ENCODE measurements at regions not wholly inside any gene's neighbourhood (a gene's known extent, or its start where the extent isn't known, plus 50 kb on each side); places are given as distances from the start of the nearest gene placed in this dataset.
"Not testable (repeated sequence)": the region's sequence is repeated elsewhere in the genome, so short reads cannot be mapped to it uniquely, and the experiment has no call there.

DNA sequence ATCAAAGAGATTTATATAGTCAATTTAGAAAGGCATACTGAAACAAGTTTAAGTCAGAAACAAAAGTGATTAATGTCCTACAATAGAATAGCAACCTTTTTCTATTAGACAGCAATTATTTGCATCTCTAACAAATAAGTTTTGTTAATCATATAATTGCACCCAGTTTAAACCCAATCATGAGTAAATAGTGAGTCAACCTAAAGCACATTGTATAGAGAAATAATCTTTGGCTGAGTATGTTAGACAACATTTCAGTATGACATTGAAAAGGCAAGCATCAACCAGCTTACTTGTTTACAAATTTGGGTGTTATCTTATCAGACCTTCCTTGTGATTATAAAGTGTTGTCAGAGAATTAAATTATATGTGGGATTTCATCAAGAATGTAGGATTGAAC lies 209.5 kb downstream of the IL15 start:
- no peak for DNase-seq
- intact Hi-C loops (cut with DNase I), result no loop called here

DNA sequence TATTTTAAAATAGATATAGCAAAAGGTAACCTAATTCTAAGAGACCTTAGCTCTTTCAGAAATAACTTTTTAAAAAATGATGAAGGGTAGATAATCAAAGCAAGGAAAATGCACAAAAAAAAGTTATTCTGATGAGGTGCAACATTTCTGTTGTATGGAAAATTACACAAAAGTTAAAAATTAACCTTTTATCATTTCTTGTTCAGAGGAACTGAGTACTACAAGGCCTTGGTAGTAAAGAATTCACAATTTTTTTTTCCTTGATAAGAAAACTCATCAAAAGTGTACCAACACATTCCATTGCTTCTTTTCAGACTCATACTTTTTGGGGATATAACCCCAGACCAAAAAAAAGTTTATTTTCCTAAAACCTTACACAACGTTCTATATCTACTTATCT lies 213.0 kb downstream of the IL15 start:
- intact Hi-C loops (cut with DNase I), result no loop called here
- no peak for DNase-seq

DNA sequence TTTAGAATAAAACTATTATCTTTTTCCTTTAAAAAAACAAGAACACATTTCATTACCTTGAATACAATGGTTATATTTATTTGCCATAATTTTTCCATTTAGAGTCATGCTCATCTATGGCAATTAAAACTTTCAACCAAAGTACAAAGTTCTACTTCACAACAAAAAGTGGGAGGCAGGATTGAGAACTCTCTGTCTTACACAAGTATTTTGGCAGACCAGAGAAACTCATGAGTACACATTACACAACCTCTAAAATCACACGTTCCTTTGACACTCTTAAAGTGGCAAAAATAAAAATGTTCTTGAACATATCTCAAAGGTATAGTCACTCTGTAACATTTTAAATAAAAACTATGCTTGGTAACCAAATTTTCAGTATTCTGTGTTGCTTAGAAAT lies 213.4 kb downstream of the IL15 start:
- no peak for DNase-seq
- intact Hi-C loops (cut with DNase I), result no loop called here

DNA sequence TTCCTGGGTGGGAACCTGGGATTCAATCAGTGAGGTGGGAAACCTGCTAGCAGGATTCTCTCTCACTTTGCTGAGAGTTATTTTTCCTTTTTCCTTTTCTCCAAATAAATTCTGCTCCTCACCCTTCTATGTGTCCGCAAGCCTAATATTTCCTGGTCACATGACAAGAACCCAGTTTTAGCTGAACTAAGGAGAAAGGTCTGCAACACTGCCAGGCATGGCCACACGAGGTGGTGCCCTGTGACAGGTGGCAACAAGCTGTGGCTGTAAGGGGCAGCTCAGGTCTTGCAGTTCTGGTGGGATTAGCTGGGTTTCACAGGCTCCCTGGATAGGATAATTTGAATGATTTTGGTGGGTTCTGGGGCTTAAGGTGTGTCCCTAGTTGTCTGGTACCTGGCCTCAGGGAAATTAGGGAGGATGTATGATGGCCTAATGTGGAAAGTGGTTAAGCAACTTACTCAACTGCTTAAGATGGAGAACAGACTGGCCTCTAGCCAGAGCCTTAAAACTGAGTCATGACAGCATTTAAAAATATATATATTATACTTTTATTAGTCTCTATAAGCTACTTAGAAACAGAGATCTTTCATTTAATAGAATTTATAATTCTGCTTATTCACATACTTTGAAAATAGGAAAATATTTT lies 215.0 kb downstream of the IL15 start:
- no peak for DNase-seq
- intact Hi-C loops (cut with DNase I), result no loop called here

DNA sequence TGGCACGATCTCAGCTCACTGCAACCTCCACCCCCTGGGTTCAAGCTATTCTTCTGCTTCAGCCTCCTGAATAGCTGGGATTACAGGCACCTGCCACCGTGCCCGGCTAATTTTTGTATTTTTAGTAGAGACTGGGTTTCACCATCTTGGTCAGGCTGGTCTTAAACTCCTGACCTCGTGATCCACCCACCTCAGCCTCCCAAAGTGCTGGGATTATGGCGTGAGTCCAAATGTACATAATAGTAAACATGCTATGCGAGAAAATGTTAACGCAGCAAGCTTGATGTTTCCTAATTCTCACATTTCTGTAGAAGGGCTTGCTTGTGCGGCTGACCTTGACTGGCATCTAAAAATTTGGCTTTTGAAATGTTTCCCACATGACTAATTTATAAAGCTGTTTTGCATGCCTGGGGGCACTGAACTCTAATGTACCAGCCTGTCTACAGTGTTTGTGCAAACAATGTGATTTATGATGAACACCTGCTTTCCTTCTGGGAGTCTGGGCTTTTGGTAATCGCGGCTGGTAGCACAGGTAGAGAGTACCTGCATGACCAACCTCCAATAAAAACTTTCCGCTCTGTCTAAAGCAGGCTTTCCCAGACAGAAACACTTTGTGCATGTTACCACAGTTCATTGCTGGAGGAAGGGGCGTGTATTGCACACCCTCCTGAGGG lies 216.8 kb downstream of the IL15 start:
- DNase-seq, result no peak
- intact Hi-C loops (cut with DNase I), result no loop called here

DNA sequence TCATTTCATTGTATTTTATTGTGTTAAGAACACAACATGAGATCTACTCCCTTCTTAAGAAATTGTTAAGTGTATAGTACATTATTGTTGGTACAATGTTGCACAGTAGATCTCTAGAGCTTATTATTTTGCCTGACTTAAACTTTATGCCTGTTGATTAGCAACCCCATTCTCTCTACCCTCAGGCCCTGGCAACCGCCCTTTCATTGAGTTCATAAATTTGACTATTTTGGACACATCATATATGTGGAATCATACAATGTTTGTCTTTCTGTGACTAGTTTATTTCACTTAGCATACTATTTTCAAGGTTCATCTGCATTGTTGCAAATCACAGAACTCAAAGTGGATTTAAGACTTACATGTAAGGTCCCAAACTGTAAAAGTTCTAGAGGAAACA lies 222.1 kb downstream of the IL15 start:
- intact Hi-C loops (cut with DNase I), result no loop called here
- DNase-seq, result no peak

DNA sequence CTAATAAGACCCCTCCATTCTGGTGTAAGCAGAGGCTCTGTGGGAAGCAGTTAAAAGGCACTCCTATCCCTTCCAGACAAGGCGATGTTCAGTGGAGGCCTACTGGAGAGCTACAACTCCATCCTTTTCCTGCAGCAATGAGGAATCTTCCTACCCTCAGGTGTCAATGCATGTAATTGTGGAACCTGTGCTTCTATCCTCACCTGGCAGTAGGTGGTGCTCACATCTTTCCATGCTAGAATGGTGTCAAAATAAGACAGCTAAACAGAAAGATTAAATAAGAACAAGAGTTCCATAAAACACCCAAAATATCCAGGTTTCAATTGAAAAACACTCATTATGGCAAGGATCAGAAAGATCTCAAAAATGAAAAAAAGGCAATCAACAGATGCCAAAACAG lies 224.6 kb downstream of the IL15 start:
- intact Hi-C loops (cut with DNase I), result no loop called here
- no peak for DNase-seq

DNA sequence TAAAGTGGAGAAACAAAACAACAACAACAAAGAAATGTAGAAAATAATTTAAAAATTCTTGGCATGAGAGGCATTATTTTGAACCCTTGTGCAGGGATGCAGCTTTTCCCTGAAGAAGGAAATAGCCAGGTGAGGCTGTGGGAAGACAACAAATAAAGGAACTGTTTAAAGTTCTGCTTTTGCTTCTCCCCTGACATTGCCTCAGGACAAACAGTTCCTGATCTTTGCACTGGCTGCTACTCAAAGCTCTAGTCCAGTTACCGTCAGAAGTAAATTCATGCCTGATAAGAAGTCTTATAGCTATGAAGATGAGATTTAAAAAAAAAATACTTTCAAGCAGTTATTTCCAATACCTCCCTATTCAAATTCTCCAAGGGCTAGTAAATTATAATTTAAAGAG lies 233.8 kb downstream of the IL15 start:
- no peak for DNase-seq
- intact Hi-C loops (cut with DNase I), result no loop called here

DNA sequence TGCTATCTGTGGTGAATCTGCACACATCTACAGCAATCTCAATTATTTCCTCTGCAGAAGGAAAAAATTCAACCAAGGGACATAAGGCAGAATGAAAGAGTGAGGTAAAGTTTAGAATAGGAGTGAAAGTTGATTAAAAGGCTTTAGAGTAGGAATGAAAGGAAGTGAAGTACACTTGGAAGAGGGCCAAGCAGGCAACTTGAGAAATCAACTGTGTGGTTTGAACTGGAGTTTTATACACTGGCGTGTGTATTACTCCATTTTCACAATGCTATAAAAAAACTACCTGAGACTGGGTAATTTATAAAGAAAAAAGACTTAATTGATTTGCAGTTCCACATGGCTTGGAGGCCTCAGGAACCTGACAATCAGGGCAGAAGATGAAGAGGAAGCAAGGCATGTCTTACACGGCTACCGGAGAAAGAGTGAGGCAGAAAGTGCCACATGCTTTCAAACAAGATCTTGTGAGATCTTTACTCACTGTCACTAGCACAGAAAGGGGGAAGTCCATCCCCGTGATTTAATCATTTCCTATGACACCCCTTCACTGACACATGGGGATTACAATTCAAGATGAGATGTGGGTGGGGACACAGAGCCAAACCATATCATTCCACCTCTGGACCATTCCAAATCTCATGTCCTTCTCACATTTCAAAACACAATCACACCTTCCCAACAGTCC lies 234.8 kb downstream of the IL15 start:
- DNase-seq, result no peak
- intact Hi-C loops (cut with DNase I), result no loop called here

DNA sequence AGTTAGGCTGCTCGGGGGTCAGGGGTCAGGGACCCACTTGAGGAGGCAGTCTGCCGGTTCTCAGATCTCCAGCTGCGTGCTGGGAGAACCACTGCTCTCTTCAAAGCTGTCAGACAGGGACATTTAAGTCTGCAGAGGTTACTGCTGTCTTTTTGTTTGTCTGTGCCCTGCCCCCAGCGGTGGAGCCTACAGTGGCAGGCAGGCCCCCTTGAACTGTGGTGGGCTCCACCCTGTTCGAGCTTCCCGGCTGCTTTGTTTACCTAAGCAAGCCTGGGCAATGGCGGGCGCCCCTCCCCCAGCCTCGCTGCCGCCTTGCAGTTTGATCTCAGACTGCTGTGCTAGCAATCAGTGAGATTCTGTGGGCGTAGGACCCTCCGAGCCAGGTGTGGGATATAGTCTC lies 246.3 kb downstream of the IL15 start:
- DNase-seq; intact Hi-C loops (cut with DNase I): not testable (repeated sequence)

DNA sequence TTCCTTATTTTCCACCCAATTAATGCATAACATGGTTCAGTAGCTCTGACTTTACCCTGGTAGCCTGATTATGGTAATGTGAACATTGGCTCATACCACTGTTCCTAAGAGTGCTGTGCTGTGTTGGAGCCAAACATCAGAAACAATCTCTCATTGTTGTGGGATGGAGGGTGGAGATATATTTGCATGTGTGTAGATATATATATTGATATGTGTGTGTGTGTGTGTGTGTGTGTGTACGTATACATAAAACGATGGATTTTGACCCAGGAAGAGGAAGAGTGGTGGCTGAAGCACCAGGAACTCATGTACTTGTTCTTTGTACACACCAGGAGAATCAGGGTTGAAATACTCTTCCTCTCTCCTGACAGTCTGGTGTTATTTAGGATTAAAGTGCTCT lies 247.7 kb downstream of the IL15 start:
- no peak for DNase-seq
- intact Hi-C loops (cut with DNase I), result no loop called here

DNA sequence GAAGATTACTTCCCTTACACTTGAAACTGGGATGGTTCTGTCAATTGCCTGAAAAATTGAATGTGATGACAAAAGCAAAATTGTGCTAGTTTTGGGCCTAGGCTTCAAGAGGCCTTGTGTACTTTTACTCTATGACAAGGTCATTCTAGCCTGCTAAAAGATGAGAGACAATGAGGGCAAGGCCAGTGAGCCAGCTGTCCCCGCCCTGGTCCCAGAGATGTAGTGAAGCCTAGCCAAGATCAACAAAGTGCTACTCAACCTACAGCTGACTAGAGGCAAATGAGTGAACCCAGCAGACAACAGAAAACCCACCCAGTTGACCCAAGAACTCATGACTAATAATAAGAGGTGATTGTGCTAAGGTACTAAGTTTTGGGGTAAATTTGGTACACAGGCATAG lies 248.7 kb downstream of the IL15 start:
- intact Hi-C loops (cut with DNase I), result no loop called here
- no peak for DNase-seq

DNA sequence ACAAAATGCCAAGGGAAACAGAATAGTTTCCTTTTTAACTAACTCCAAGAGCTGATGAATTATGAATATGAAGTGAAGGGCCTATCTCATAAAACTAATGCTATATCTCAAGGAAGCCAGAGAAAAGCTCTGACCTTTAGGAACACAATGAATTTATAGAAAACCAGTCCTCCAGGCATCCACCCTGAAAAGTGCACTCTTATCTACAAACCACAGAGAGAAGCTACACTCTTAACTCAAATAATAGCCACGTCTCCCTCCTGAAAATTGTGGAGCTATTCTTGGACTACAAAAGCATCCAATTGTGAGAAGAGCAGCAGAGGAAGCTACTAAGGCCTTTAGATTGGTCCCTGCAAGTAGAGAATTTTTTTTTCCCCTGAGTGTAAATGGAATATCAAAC lies 253.9 kb downstream of the IL15 start:
- intact Hi-C loops (cut with DNase I), result no loop called here
- DNase-seq, result no peak

DNA sequence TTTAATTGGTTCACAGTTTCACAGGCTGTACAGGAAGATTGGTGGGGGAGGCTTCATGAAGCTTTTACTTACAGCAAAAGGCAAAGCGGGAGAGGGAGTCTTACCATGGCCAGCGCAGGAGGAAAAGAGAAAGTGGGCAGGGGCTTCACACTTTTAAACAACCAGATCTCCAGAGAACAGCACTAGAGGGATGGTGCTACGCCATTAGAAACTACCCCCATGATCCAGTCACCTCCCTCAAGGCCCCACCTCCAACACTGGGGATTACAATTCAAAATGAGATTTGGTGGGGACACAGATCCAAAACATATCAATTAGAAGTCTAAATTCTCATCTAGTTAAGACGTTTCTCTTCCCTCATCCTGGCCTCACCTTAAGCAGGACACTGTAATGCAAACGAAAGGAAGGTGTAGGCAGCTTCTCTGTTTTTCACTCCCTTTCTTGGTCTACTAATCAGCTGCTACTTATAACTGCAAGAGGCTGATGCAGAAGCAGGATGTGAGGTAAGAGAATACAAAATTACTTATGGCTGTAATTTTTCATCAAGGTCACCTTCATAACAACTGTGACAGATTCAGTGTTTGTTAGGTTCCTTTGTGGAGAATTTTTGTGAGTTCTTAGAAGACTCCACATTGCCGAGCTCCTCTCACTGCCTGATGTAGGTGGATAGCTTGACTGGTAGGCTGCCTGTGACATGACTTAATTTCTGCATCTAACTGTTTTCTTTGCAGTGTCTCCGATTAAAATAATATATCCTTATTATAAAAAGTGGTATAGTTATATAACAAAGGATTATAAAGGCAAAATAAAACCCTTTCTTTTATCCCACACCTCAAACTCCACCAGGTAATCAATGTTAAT lies 255.1 kb downstream of the IL15 start:
- intact Hi-C loops (cut with DNase I), result no loop called here

DNA sequence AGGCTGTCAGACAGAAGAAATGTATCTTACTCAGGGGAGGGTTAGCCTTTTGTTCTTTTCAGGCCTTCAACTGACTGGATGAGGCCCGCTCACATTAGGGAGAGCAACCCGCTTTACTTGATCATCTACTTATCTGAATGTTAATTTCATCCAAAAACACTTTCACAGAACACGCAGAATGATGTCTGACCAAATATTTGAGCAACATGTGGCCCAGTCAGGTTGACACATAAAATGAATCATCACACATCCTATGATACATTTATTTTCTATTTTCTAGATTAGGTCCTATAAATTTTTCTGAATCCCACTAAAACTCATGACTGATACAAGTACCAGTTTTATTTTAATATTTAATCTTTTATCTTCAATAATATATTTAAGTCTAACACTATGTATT lies 260.3 kb downstream of the IL15 start:
- intact Hi-C loops (cut with DNase I), result no loop called here
- no peak for DNase-seq

More for the DNA sequence above, 255.1 kb downstream of the IL15 start:
- peak in 12 of 42 donors; percentile 3 to 67 (median 18) for DNase-seq

DNA sequence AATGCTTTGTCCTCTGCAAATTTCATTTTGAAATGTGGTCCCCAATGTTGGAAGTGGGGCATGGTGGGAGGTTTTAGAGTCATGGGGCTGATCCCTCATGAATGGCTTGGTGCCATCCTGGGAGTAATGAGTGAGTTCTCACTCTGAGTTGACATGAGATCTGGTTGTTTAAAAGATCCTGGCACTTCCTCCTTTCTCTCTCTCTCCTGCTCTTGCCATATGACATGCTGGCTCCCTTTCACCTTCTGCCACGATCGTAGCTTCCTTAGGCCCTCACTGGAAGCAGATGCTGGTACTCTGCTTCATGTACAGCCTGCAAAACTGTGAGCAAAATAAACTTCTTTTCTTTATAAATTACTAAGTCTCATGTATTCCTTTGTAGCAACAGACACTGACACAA lies 262.0 kb downstream of the IL15 start:
- DNase-seq, result no peak
- intact Hi-C loops (cut with DNase I), result no loop called here

DNA sequence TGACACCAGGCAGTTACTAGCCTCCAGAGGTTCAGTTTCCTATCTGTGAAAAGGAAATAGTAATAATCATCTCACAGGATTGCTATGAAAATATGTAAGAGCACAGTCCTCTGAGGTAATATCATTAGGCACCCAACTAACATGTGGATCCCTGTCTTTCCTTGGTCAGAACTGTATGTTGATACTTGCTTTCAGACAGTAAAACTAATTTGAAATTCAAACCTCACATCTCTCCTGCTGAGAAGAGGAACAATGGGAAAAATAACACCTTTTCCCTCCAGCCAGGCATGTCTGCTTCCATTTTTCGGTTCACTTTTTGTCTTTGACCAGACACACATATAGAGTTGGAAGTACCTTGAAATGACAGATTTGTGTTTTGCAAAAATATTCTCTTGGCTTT lies 262.7 kb downstream of the IL15 start:
- intact Hi-C loops (cut with DNase I), result no loop called here
- DNase-seq, result no peak

DNA sequence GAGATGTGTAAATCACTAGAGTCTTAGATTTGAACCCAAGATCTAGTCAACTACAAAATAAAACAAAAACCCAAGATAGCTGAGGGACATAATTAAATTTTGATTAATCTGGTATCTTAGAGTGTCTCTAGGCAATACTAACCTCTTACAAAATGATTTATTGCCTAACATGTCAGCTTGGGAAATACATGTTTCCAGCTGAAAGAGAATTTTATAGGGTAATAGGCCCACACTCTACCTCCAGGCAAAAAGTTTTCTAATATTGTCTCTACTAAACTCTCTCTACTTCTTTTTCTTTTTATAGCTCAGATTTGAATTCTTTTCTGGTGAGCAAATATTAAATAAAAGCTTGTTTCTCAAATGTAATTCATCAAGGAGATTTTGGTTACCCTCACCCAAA lies 263.2 kb downstream of the IL15 start:
- DNase-seq, result no peak
- intact Hi-C loops (cut with DNase I), result no loop called here

DNA sequence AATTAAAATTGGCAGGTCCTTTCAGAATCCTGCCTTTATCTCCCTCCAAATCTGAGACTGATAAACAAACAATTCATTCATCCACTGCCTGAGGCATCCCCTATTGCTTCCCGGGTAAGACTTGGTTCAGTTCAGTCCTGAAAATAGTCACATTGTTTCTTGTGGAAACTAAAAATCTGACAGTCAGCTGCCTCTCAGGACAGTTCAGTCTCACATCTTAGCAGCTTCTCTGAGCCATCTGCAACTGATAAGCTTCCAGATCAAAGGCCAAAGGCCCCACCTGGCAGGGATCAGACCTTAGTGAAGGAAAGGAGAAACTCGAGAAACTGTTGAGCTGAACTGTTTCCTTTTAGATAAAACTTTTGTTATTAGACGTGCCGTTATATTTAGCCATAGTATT lies 264.5 kb downstream of the IL15 start:
- intact Hi-C loops (cut with DNase I), result no loop called here
- DNase-seq, result no peak

DNA sequence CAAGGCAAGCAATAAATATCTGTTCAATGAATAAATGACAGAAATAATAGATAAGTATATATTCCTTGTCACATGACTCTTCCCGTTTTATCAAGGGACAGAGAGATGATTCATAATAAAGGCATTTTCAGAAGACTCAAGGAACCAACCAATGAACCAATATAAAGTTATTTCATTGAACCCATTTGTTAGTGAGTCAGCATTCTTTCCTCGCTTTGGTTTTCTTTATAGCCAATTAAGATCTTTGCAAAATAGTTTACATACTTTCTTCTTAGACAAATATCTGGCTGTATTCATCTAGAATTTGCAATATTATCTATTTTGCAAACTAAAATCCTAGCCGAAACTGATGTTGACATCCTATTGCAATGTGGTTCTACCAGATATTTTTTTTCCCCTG lies 269.4 kb downstream of the IL15 start:
- no peak for DNase-seq
- intact Hi-C loops (cut with DNase I), result no loop called here

Data from head of caudate nucleus (tissue), 42 donors.